Body of pancreas (tissue), 4 donors: ENCODE measurements at regions not wholly inside any gene's neighbourhood (a gene's known extent, or its start where the extent isn't known, plus 50 kb on each side); places are given as distances from the start of the nearest gene placed in this dataset.
A peak's percentile ranks its signal among the peaks of the same experiment; 100 is the strongest.

Experiments
- ATAC-seq: fragments of 150-250 bp; one replicate; pipeline ENCODE4 v1.9.1; 2016
- DNase-seq, 4 donors: peaks; one replicate each; pipeline ENCODE4 v3.0.0-alpha.2; 2019
- H3K27ac ChIP-seq, 4 donors: fragments of 200-600 bp; sonication (generic); 1 replicate in 3 of 4; 2 replicates in 1 of 4; pipeline versions ENCODE4 v1.5.1 to v1.6.1; 2016 to 2019; ENCODE audit warnings: mild to moderate bottlenecking in 1 of 4, mixed read lengths in 1 of 4, moderate library complexity in 1 of 4
- H3K27me3 ChIP-seq, 2 donors: fragments of 200-600 bp; sonication (generic); one replicate each; pipeline ENCODE4 v1.6.0; 2016; ENCODE audit warnings: mild to moderate bottlenecking in 1 of 2
- H3K36me3 ChIP-seq, 2 donors: fragments of 200-600 bp; sonication (generic); replicated peaks in 1 of 2; 2 replicates each; pipeline ENCODE4 v1.5.1; 2016; ENCODE audit warnings: low read depth in 2 of 2; ENCODE audit not compliant: insufficient read depth in 1 of 2
- H3K4me1 ChIP-seq: fragments of 200-600 bp; sonication (generic); one replicate; pipeline ENCODE4 v1.6.0; 2016
- H3K4me3 ChIP-seq, 2 donors: fragments of 200-600 bp; sonication (generic); 1 replicate in 1 of 2; 2 replicates in 1 of 2; pipeline ENCODE4 v1.5.1; 2016 to 2019
- H3K9me3 ChIP-seq, 3 donors: fragments of 200-600 bp; sonication (generic); 1 replicate in 2 of 3; 2 replicates in 1 of 3; pipeline ENCODE4 v1.5.1; 2016
- POLR2A ChIP-seq, 3 donors: fragments of 450-650 bp; IDR thresholded peaks; one replicate each; pipeline ENCODE4 v1.6.1; 2016; ENCODE audit warnings: antibody characterized with exemption in 3 of 3, mild to moderate bottlenecking in 2 of 3
- WGBS, 2 donors: methylation state at CpG; one replicate each; pipeline ENCODE4 v1.1.5; 2017; 5-methylcytosine and 5-hydroxymethylcytosine counted together
- intact Hi-C: fragments of 100-400 bp; cut with DNase I; formaldehyde crosslinking; loops from one replicate; pipeline ENCODE4 v1.15.1; 2023
- TF ChIP-seq, protein P1 (sequence below), 7 experiments: fragments of 450-650 bp in 4 of 7; fragments of 200-600 bp in 3 of 7; sonication (generic) in 3 of 7; IDR thresholded peaks; one replicate each; pipeline ENCODE4 v1.5.1; 2016 to 2019; ENCODE audit warnings: antibody characterized with exemption in 7 of 7

DNA sequence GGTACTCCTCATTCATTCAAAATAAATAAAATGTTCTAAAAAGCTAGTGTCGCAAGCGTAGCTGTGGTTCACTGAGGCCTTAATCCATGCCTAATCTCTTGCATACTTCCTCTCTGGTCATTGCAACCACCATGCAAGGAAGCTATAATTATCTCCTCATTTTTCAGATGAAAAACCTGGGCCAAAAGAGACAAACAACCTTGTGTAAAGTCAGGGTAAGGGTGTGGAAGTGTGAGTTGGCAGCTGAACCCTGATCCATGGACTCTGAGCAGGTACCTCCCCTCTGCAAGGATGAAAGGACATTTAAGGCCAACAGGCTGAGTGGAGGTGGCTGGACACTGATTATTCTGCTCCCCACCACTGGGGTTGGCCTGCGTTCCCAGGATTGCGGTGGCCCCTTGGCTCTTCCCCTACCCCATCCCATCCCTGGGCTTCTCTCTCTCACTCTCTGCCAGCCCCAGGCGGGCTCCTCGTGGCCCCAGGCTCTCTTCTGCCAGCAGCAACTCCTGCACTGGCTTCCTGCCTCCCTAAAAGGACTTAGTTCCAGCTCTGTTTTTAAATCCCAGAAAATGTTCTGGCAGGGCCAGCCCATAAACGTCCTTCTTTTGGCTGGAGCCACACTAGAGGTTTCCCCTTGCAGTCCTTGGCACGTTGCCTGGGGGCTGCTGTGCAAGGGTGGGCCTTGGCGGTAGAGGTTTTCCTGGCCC lies 72.0 kb upstream of the AFF3 start:
- no peak overlapping the region for H3K4me3 ChIP-seq
- intact Hi-C loops = no loop called here
- TF ChIP-seq, protein P1, sequence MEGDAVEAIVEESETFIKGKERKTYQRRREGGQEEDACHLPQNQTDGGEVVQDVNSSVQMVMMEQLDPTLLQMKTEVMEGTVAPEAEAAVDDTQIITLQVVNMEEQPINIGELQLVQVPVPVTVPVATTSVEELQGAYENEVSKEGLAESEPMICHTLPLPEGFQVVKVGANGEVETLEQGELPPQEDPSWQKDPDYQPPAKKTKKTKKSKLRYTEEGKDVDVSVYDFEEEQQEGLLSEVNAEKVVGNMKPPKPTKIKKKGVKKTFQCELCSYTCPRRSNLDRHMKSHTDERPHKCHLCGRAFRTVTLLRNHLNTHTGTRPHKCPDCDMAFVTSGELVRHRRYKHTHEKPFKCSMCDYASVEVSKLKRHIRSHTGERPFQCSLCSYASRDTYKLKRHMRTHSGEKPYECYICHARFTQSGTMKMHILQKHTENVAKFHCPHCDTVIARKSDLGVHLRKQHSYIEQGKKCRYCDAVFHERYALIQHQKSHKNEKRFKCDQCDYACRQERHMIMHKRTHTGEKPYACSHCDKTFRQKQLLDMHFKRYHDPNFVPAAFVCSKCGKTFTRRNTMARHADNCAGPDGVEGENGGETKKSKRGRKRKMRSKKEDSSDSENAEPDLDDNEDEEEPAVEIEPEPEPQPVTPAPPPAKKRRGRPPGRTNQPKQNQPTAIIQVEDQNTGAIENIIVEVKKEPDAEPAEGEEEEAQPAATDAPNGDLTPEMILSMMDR (IDR thresholded peaks at IDR 0.05) = no peak
- no peak for TF ChIP-seq POLR2A (IDR thresholded peaks at IDR 0.05)
- no peak for DNase-seq
- H3K27me3 ChIP-seq = no peaks in the 10 kb centered on the region
- no peak for ATAC-seq
- H3K4me1 ChIP-seq = peaks cover 16% of the 10 kb centered on the region
- no peaks in the 10 kb centered on the region for H3K9me3 ChIP-seq
- H3K27ac ChIP-seq = no peak overlapping the region
- 64 to 69% methylated on average over 9 of the region's 9 CpGs for WGBS, 2 donors
- no peaks in the 10 kb centered on the region for H3K36me3 ChIP-seq

DNA sequence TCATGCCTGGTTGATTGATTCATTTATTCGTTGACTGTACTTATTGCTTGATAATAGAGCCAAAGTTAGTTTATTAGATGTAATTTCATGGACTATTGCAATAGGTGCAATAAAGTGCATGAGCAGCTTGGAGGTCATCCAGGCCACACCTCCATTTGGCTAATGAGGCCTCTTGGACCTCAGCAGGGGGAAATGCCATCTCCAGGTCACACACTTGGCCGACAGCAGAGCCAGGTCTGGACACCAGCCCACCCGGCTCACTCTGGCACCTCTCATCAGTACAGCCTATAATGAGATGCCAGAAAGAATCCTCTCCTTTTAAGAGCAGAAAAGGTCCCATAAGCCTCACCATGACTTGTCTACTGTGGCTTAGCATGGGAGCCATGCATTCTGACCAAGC lies 71.2 kb upstream of the AFF3 start:
- Histone ChIP-seq H3K36me3 (no peaks in the 10 kb centered on the region), H3K27me3 (no peaks in the 10 kb centered on the region), H3K27ac (no peak overlapping the region), H3K4me1 (peaks cover 16% of the 10 kb centered on the region), H3K9me3 (no peaks in the 10 kb centered on the region), H3K4me3 (no peak overlapping the region)
- ATAC-seq (peak; percentile 45), DNase-seq (peak; percentile 16 to 49 (median 30))
- 72 to 75% methylated on average over 1 to 3 of the region's 3 CpGs for WGBS, 2 donors
- intact Hi-C loops = no loop called here
- TF ChIP-seq, protein P1 (IDR thresholded peaks at IDR 0.05) = no peak
- TF ChIP-seq POLR2A (IDR thresholded peaks at IDR 0.05) = no peak

DNA sequence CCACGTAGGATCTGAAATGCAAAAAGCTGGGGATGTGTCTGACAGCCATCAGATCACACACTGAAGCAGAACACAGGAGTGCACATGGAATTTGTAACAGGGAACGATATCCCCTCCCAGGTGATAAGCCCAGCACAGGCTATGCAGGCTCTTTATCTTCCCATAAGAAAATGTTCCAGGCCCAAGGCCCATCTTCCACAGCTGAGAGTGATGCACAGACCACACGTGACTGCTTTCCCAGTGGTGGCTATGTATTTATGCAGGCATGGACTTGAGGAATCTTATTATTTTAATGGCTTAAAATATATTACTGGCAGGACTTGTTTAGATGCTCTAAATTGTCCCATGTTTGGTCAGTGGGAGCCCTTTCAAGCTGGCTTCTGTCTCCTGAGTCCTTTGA lies 70.5 kb upstream of the AFF3 start:
- H3K4me1 ChIP-seq = peaks cover 16% of the 10 kb centered on the region
- DNase-seq (no peak), ATAC-seq (no peak)
- H3K27me3 ChIP-seq = no peaks in the 10 kb centered on the region
- H3K27ac ChIP-seq = no peak overlapping the region
- no peaks in the 10 kb centered on the region for H3K36me3 ChIP-seq
- no peak overlapping the region for H3K4me3 ChIP-seq
- H3K9me3 ChIP-seq = no peaks in the 10 kb centered on the region
- TF ChIP-seq, protein P1 (IDR thresholded peaks at IDR 0.05) = no peak
- no peak for TF ChIP-seq POLR2A (IDR thresholded peaks at IDR 0.05)
- 63 to 82% methylated on average over 3 of the region's 3 CpGs for WGBS, 2 donors
- intact Hi-C loops = no loop called here

GRCh38 chr2:100211521-100211920 lies 69.1 kb upstream of the AFF3 start:
- intact Hi-C loops = no loop called here
- 61 to 92% methylated on average over 3 of the region's 3 CpGs for WGBS, 2 donors
- DNase-seq = no peak

More at GRCh38 chr2:100211521-100211920, 69.1 kb upstream of the AFF3 start:
- no peak for TF ChIP-seq POLR2A (IDR thresholded peaks at IDR 0.05)
- TF ChIP-seq, protein P1 (IDR thresholded peaks at IDR 0.05) = no peak
- Histone ChIP-seq H3K27ac (no peak overlapping the region), H3K36me3 (no peaks in the 10 kb centered on the region), H3K27me3 (no peaks in the 10 kb centered on the region), H3K4me1 (peaks cover 16% of the 10 kb centered on the region), H3K4me3 (no peak overlapping the region), H3K9me3 (no peaks in the 10 kb centered on the region)
- no peak for ATAC-seq
